ENCODE measurements at regions not wholly inside any gene's neighbourhood (a gene's known extent, or its start where the extent isn't known, plus 50 kb on each side); places are given as distances from the start of the nearest gene placed in this dataset.
"Not testable (repeated sequence)": the region's sequence is repeated elsewhere in the genome, so short reads cannot be mapped to it uniquely, and the experiment has no call there.

GRCh38 chr12:131513606-131514005 lies 197.3 kb upstream of the SFSWAP start:
- no peak for TF ChIP-seq CTCF (IDR thresholded peaks at IDR 0.05; ENCODE audit: low read depth, low read length)
- no peaks in the 10 kb centered on the region; the same call in 1 of the 2 replicates for H3K27me3 ChIP-seq
- no peaks in the 10 kb centered on the region for H3K9me3 ChIP-seq
- H3K4me1 ChIP-seq, result no peaks in the 10 kb centered on the region; the same call in none of the 2 replicates
- H3K36me3 ChIP-seq, result no peaks in the 10 kb centered on the region
- no peak overlapping the region for H3K4me3 ChIP-seq (ENCODE audit: low read depth, low read length)
- DNase-seq, result no peak

GRCh38 chr12:131520553-131520952 lies 190.3 kb upstream of the SFSWAP start:
- not testable (repeated sequence) for DNase-seq; H3K4me3 ChIP-seq (ENCODE audit: low read depth, low read length); H3K4me1 ChIP-seq; H3K36me3 ChIP-seq; H3K9me3 ChIP-seq; H3K27me3 ChIP-seq

- H3K9me3 ChIP-seq, result no peaks in the 10 kb centered on the region
- no peak overlapping the region for H3K4me3 ChIP-seq (ENCODE audit: low read depth, low read length)
- no peak for TF ChIP-seq CTCF (IDR thresholded peaks at IDR 0.05; ENCODE audit: low read depth, low read length)
- no peak for DNase-seq
- no peaks in the 10 kb centered on the region for H3K36me3 ChIP-seq
- no peaks in the 10 kb centered on the region; the same call in 1 of the 2 replicates for H3K27me3 ChIP-seq
- H3K4me1 ChIP-seq, result no peaks in the 10 kb centered on the region
Observed at GRCh38 chr12:131521326-131521725, 189.6 kb upstream of the SFSWAP start.

GRCh38 chr12:131525795-131526508 lies 184.9 kb upstream of the SFSWAP start:
- Histone ChIP-seq H3K27me3 (no peaks in the 10 kb centered on the region), H3K4me3 (ENCODE audit: low read depth, low read length) (no peak overlapping the region), H3K4me1 (no peaks in the 10 kb centered on the region), H3K9me3 (no peaks in the 10 kb centered on the region; the same call in 1 of the 2 replicates), H3K36me3 (no peaks in the 10 kb centered on the region)
- TF ChIP-seq CTCF (IDR thresholded peaks at IDR 0.05; ENCODE audit: low read depth, low read length), result no peak
- DNase-seq, result no peak

GRCh38 chr12:131527092-131527491 lies 183.8 kb upstream of the SFSWAP start:
- H3K4me3 ChIP-seq (ENCODE audit: low read depth, low read length), result no peak overlapping the region
- H3K4me1 ChIP-seq, result no peaks in the 10 kb centered on the region
- H3K27me3 ChIP-seq, result no peaks in the 10 kb centered on the region
- H3K36me3 ChIP-seq, result no peaks in the 10 kb centered on the region
- no peak for DNase-seq
- H3K9me3 ChIP-seq, result no peaks in the 10 kb centered on the region; the same call in 1 of the 2 replicates
- no peak for TF ChIP-seq CTCF (IDR thresholded peaks at IDR 0.05; ENCODE audit: low read depth, low read length)

GRCh38 chr12:131527736-131528135 lies 183.2 kb upstream of the SFSWAP start:
- Histone ChIP-seq H3K27me3 (no peaks in the 10 kb centered on the region), H3K4me3 (ENCODE audit: low read depth, low read length) (no peak overlapping the region), H3K36me3 (no peaks in the 10 kb centered on the region), H3K9me3 (no peaks in the 10 kb centered on the region; the same call in 1 of the 2 replicates), H3K4me1 (no peaks in the 10 kb centered on the region)
- TF ChIP-seq CTCF (IDR thresholded peaks at IDR 0.05; ENCODE audit: low read depth, low read length), result no peak
- no peak for DNase-seq

Data from BE2C (cell line).